Vagina (tissue), 2 donors: ENCODE measurements at regions not wholly inside any gene's neighbourhood (a gene's known extent, or its start where the extent isn't known, plus 50 kb on each side); places are given as distances from the start of the nearest gene placed in this dataset.

ENCODE experiments used
- CTCF ChIP-seq, 3 experiments: fragments of 450-650 bp in 2 of 3; fragments of 200-600 bp in 1 of 3; sonication (generic) in 1 of 3; IDR thresholded peaks; one replicate each; pipeline ENCODE4 v1.5.1; 2017 to 2019; ENCODE audit warnings: antibody characterized with exemption in 3 of 3, mild to moderate bottlenecking in 2 of 3, moderate library complexity in 2 of 3
- POLR2A ChIP-seq, 2 donors: fragments of 450-650 bp; IDR thresholded peaks; one replicate each; pipeline ENCODE4 v1.6.1; 2017; ENCODE audit warnings: antibody characterized with exemption in 2 of 2, mild to moderate bottlenecking in 2 of 2, moderate library complexity in 2 of 2
- POLR2AphosphoS5 ChIP-seq, 2 donors: sonication (generic); formaldehyde crosslinking; IDR thresholded peaks; one replicate each; pipeline ENCODE4 v1.9.0; 2017; ENCODE audit warnings: antibody characterized with exemption in 2 of 2, mild to moderate bottlenecking in 2 of 2, low read depth in 1 of 2; ENCODE audit not compliant: insufficient read depth in 1 of 2

GRCh38 chr2:65856423-65856822 lies 424.0 kb upstream of the SPRED2 start:
- no peak for TF ChIP-seq CTCF (IDR thresholded peaks at IDR 0.05)
- TF ChIP-seq POLR2A (IDR thresholded peaks at IDR 0.05): no peak
- no peak for TF ChIP-seq POLR2AphosphoS5 (IDR thresholded peaks at IDR 0.05; ENCODE audit: insufficient read depth in 1 of 2, low read depth in 1 of 2)
